AG10803 (cell line): ENCODE measurements at regions not wholly inside any gene's neighbourhood (a gene's known extent, or its start where the extent isn't known, plus 50 kb on each side); places are given as distances from the start of the nearest gene placed in this dataset.

Source experiments
- DNase-seq: peaks from one replicate; pipeline ENCODE4 v3.0.0; 2010; ENCODE audit warnings: low read depth
- H3K4me3 ChIP-seq: 2 replicates; pipeline ENCODE4 v1.5.1; 2011; ENCODE audit warnings: mild to moderate bottlenecking, low read length, control low read depth
- CTCF ChIP-seq: conservative IDR thresholded peaks from 2 replicates; pipeline ENCODE4 v1.5.1; 2011; ENCODE audit warnings: mild to moderate bottlenecking, low read length, control low read depth, inconsistent platforms

GRCh38 chr6:100163035-100163434 is 169.0 kb upstream of the MCHR2 start:
- no peak for TF ChIP-seq CTCF
- H3K4me3 ChIP-seq: no peak overlapping the region
- DNase-seq: no peak

- no peak for TF ChIP-seq CTCF
- no peak for DNase-seq
- H3K4me3 ChIP-seq: no peak overlapping the region
Measured at GRCh38 chr6:100161782-100162365, 167.9 kb upstream of the MCHR2 start.

GRCh38 chr6:100160930-100161329 is 166.9 kb upstream of the MCHR2 start:
- H3K4me3 ChIP-seq: no peak overlapping the region
- no peak for TF ChIP-seq CTCF
- no peak for DNase-seq

GRCh38 chr6:100155141-100155540 is 161.1 kb upstream of the MCHR2 start:
- TF ChIP-seq CTCF: no peak
- no peak for DNase-seq

GRCh38 chr6:100153636-100154275 is 159.7 kb upstream of the MCHR2 start:
- TF ChIP-seq CTCF: no peak
- peak; percentile 29 for DNase-seq
- no peak overlapping the region for H3K4me3 ChIP-seq

More at GRCh38 chr6:100155141-100155540, 161.1 kb upstream of the MCHR2 start:
- no peak overlapping the region for H3K4me3 ChIP-seq

GRCh38 chr6:100152201-100152600 is 158.2 kb upstream of the MCHR2 start:
- DNase-seq: no peak
- TF ChIP-seq CTCF: no peak
- no peak overlapping the region for H3K4me3 ChIP-seq

GRCh38 chr6:100144991-100145390 is 151.0 kb upstream of the MCHR2 start:
- TF ChIP-seq CTCF: no peak
- H3K4me3 ChIP-seq: no peak overlapping the region
- DNase-seq: no peak
